ENCODE measurements at regions not wholly inside any gene's neighbourhood (a gene's known extent, or its start where the extent isn't known, plus 50 kb on each side); places are given as distances from the start of the nearest gene placed in this dataset.

GRCh38 chr9:7549249-7549648, 250.3 kb downstream of the DMAC1 start:
- TF ChIP-seq POLR2A (IDR thresholded peaks at IDR 0.05) (no peak), CTCF (IDR thresholded peaks at IDR 0.05) (no peak), EP300 (IDR thresholded peaks at IDR 0.05) (no peak)
